Peyer's patch (tissue), 4 donors: ENCODE measurements at regions not wholly inside any gene's neighbourhood (a gene's known extent, or its start where the extent isn't known, plus 50 kb on each side); places are given as distances from the start of the nearest gene placed in this dataset.

Experiments
- DNase-seq, 3 donors: peaks; one replicate each; pipeline ENCODE4 v3.0.0-alpha.2; 2017 to 2019
- H3K27ac ChIP-seq, 4 donors: fragments of 200-600 bp; sonication (generic); one replicate each; pipeline ENCODE4 v1.5.1; 2016 to 2019
- H3K27me3 ChIP-seq, 2 donors: fragments of 200-600 bp; sonication (generic); one replicate each; pipeline ENCODE4 v1.5.1; 2019
- H3K36me3 ChIP-seq, 3 donors: fragments of 200-600 bp; sonication (generic); one replicate each; pipeline ENCODE4 v1.5.1; 2016 to 2019
- H3K4me1 ChIP-seq, 4 donors: fragments of 200-600 bp; sonication (generic); one replicate each; pipeline ENCODE4 v1.5.1; 2016 to 2019
- H3K4me3 ChIP-seq, 4 donors: fragments of 200-600 bp; sonication (generic); 1 replicate in 3 of 4; 2 replicates in 1 of 4; pipeline ENCODE4 v1.5.1; 2016 to 2019; ENCODE audit warnings: mild to moderate bottlenecking in 1 of 4
- H3K9me3 ChIP-seq, 4 donors: fragments of 200-600 bp; sonication (generic); one replicate each; pipeline ENCODE4 v1.5.1; 2016 to 2019; ENCODE audit warnings: mild to moderate bottlenecking in 1 of 4
- POLR2A ChIP-seq, 2 donors: fragments of 450-650 bp; IDR thresholded peaks; one replicate each; pipeline ENCODE4 v1.5.1; 2017; ENCODE audit warnings: antibody characterized with exemption in 2 of 2, mild to moderate bottlenecking in 2 of 2, moderate library complexity in 2 of 2
- TF ChIP-seq, protein P1 (sequence below), 6 experiments: fragments of 450-650 bp in 4 of 6; fragments of 200-600 bp in 2 of 6; sonication (generic) in 1 of 6; IDR thresholded peaks; one replicate each; pipeline ENCODE4 v1.5.1; 2017 to 2019; ENCODE audit warnings: antibody characterized with exemption in 6 of 6, mild to moderate bottlenecking in 3 of 6, moderate library complexity in 1 of 6

DNA sequence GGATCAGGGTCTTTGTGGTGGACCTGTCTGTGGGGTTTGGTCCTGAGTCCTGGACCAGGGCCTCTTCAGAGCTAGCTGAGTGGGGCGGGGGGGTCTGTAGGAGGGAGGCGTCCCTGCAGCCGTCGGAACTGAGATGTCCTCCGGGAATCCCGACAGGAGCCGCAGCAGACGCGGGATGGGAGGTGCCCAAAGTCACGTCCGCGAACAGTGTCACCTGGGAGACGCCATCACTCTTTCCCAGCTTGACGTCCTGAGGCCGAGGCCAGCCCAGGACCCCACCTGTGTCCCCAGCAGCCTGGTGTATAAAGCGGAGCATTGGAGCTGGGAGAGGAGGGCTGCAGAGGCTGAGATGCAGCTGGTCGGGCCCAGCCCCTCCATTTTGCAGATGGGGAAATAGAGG, 1234.7 kb downstream of the BRD1 start:
- Histone ChIP-seq H3K36me3 (no peaks in the 10 kb centered on the region), H3K4me3 (no peak overlapping the region), H3K9me3 (no peaks in the 10 kb centered on the region), H3K4me1 (no peaks in the 10 kb centered on the region), H3K27ac (no peak overlapping the region), H3K27me3 (no peaks in the 10 kb centered on the region)
- no peak for DNase-seq
- TF ChIP-seq, protein P1, sequence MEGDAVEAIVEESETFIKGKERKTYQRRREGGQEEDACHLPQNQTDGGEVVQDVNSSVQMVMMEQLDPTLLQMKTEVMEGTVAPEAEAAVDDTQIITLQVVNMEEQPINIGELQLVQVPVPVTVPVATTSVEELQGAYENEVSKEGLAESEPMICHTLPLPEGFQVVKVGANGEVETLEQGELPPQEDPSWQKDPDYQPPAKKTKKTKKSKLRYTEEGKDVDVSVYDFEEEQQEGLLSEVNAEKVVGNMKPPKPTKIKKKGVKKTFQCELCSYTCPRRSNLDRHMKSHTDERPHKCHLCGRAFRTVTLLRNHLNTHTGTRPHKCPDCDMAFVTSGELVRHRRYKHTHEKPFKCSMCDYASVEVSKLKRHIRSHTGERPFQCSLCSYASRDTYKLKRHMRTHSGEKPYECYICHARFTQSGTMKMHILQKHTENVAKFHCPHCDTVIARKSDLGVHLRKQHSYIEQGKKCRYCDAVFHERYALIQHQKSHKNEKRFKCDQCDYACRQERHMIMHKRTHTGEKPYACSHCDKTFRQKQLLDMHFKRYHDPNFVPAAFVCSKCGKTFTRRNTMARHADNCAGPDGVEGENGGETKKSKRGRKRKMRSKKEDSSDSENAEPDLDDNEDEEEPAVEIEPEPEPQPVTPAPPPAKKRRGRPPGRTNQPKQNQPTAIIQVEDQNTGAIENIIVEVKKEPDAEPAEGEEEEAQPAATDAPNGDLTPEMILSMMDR (IDR thresholded peaks at IDR 0.05): no peak
- TF ChIP-seq POLR2A (IDR thresholded peaks at IDR 0.05): no peak

DNA sequence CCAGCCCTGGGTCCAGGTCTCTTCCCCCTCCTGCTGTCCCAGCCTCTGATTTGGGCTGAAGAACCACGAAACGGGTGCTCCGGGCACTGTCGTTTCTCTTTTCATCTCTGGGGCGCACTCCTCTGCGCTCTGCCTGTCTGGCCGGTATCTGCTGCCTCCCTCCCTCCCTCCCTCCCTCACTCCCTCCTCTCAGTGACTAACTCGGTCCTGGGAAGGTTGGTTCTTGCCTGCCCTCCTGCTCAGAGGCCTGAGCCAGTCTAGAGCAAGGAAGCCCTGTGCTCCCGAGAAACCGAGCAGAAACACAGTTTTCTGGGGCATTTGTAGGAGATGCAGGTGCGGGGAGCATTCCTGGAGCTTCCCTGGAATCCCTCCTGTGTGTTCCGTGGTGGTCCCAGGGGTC, 1235.2 kb downstream of the BRD1 start:
- no peaks in the 10 kb centered on the region for H3K9me3 ChIP-seq
- no peaks in the 10 kb centered on the region for H3K27me3 ChIP-seq
- no peak overlapping the region for H3K4me3 ChIP-seq
- no peaks in the 10 kb centered on the region for H3K36me3 ChIP-seq
- TF ChIP-seq POLR2A (IDR thresholded peaks at IDR 0.05): no peak
- TF ChIP-seq, protein P1 (IDR thresholded peaks at IDR 0.05): no peak
- no peaks in the 10 kb centered on the region for H3K4me1 ChIP-seq
- no peak for DNase-seq
- H3K27ac ChIP-seq: no peak overlapping the region

DNA sequence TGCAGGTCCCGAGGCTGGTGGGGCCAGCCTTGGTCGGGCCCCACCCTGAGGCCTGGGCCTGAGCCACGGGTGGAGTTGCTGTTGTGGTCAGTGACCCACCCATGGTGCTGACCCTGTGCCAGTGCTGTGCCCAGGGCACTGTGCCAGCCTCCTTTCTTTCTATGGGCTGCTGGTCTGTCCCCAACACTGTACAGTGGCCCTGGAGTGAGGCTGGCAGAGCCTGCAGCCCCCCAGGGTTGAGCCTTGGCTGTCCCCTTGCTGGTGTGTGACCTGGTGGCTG, 1235.7 kb downstream of the BRD1 start:
- no peaks in the 10 kb centered on the region for H3K36me3 ChIP-seq
- H3K27ac ChIP-seq: no peak overlapping the region
- no peaks in the 10 kb centered on the region for H3K27me3 ChIP-seq
- no peak overlapping the region for H3K4me3 ChIP-seq
- DNase-seq: no peak
- TF ChIP-seq POLR2A (IDR thresholded peaks at IDR 0.05): no peak
- TF ChIP-seq, protein P1 (IDR thresholded peaks at IDR 0.05): no peak
- no peaks in the 10 kb centered on the region for H3K4me1 ChIP-seq
- H3K9me3 ChIP-seq: no peaks in the 10 kb centered on the region

DNA sequence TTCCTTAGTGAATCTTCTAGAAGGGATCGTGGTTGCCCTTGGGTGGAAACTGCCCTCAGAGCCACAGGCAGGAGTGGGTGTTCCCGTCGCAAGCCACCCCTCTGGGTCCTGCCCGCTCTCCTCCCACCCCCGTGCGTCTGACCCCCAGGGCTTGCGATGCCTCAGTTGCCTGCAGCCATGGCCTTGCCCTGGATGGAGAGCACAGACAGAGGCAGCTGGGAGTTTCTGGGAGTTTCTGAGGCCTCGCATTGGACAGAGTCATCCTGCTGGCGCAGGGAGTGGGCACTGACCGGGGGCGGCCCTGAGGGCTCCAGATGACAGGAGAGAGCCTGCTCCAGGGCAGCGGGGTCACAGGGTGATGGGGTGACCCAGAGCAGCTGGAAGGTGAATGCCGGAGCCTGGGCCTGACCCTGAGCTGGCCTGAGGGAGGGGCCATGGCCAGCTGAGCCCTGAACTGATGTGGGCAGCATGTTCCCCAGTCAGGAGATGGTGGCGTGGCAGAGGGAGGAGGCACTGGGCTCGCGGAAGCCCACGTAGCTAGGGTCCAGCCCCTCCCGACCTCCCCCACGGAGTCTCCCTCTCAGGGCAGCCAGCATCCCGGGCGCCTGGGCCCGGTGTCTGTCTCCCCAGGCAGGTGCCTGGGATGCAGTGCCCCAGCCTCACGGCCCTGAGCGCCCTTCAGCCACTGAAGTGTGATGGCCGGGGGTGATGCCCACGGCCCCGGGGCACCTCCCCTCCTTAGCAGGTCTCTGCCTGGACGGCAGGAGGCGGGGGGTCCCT, 1236.2 kb downstream of the BRD1 start:
- TF ChIP-seq, protein P1 (IDR thresholded peaks at IDR 0.05): no peak
- no peak for TF ChIP-seq POLR2A (IDR thresholded peaks at IDR 0.05)
- H3K27ac ChIP-seq: no peak overlapping the region
- no peaks in the 10 kb centered on the region for H3K9me3 ChIP-seq
- no peaks in the 10 kb centered on the region for H3K27me3 ChIP-seq
- DNase-seq: no peak
- no peaks in the 10 kb centered on the region for H3K36me3 ChIP-seq
- no peak overlapping the region for H3K4me3 ChIP-seq
- no peaks in the 10 kb centered on the region for H3K4me1 ChIP-seq

DNA sequence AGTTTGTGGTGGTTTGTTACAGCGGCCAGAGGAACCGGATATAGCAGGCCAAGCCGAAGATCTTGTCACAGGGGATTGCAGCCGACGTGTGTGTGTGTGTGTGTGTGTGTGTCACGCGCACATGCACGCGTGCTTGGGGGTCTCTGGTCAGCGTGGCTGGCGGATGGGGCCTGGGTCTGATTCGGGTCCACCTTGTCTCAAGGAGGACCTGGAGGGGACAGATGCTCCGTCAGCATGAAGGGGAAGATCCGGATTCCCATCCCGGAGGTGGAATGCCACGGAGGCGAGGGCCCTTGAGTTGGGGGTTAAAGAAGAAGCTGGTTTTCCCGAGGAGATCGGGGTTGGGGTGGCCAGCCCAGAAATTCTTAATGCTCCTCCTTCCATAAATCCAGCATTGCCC, 1237.8 kb downstream of the BRD1 start:
- no peaks in the 10 kb centered on the region for H3K9me3 ChIP-seq
- no peak overlapping the region for H3K27ac ChIP-seq
- H3K36me3 ChIP-seq: no peaks in the 10 kb centered on the region
- no peaks in the 10 kb centered on the region for H3K4me1 ChIP-seq
- no peak for DNase-seq
- TF ChIP-seq, protein P1 (IDR thresholded peaks at IDR 0.05): no peak
- H3K4me3 ChIP-seq: no peak overlapping the region
- no peaks in the 10 kb centered on the region for H3K27me3 ChIP-seq
